Neural progenitor cell (in vitro differentiated cells): ENCODE measurements at regions not wholly inside any gene's neighbourhood (a gene's known extent, or its start where the extent isn't known, plus 50 kb on each side); places are given as distances from the start of the nearest gene placed in this dataset.

ENCODE experiments used
- CTCF ChIP-seq: fragments of 200-600 bp; sonication (generic); IDR thresholded peaks from 2 replicates; pipeline ENCODE4 v1.5.1; 2017; ENCODE audit warnings: antibody characterized with exemption, mild to moderate bottlenecking
- EZH2 ChIP-seq: fragments of 200-600 bp; sonication (generic); IDR thresholded peaks from 2 replicates; pipeline ENCODE4 v1.6.1; 2017; ENCODE audit warnings: antibody characterized with exemption, mild to moderate bottlenecking, moderate library complexity
- EZH2phosphoT487 ChIP-seq: fragments of 200-600 bp; sonication (generic); IDR thresholded peaks from 2 replicates; pipeline ENCODE4 v1.6.1; 2017; ENCODE audit warnings: antibody characterized with exemption

GRCh38 chr7:81584667-81585066 lies 185.2 kb downstream of the HGF start:
- TF ChIP-seq CTCF, result no peak
- no peak for TF ChIP-seq EZH2
- no peak for TF ChIP-seq EZH2phosphoT487
